Right kidney (tissue), 1 donor: ENCODE measurements at regions not wholly inside any gene's neighbourhood (a gene's known extent, or its start where the extent isn't known, plus 50 kb on each side); places are given as distances from the start of the nearest gene placed in this dataset.
"Not testable (repeated sequence)": the region's sequence is repeated elsewhere in the genome, so short reads cannot be mapped to it uniquely, and the experiment has no call there.

Experiments
- DNase-seq: peaks from one replicate; pipeline ENCODE4 v3.0.0-alpha.2; 2016

- DNase-seq: no peak
Measured at GRCh38 chr15:96037584-96037983, 292.9 kb upstream of the NR2F2 start.

GRCh38 chr15:96038131-96038530, 292.4 kb upstream of the NR2F2 start:
- DNase-seq: no peak

GRCh38 chr15:96038650-96039049, 291.9 kb upstream of the NR2F2 start:
- no peak for DNase-seq

GRCh38 chr15:96041982-96042733, 288.3 kb upstream of the NR2F2 start:
- no peak for DNase-seq

GRCh38 chr15:96042734-96043224, 287.7 kb upstream of the NR2F2 start:
- no peak for DNase-seq

- DNase-seq: no peak
Measured at GRCh38 chr15:96043591-96044171, 286.8 kb upstream of the NR2F2 start.

- DNase-seq: no peak
Measured at GRCh38 chr15:96046620-96047240, 283.8 kb upstream of the NR2F2 start.

GRCh38 chr15:96047255-96047931, 283.1 kb upstream of the NR2F2 start:
- peak; percentile 59 for DNase-seq

GRCh38 chr15:96049323-96049722, 281.2 kb upstream of the NR2F2 start:
- no peak for DNase-seq

- no peak for DNase-seq
Measured at GRCh38 chr15:96049766-96050165, 280.7 kb upstream of the NR2F2 start.

GRCh38 chr15:96051598-96051997, 278.9 kb upstream of the NR2F2 start:
- no peak for DNase-seq

GRCh38 chr15:96052154-96052553, 278.3 kb upstream of the NR2F2 start:
- no peak for DNase-seq

- no peak for DNase-seq
Measured at GRCh38 chr15:96052572-96053030, 277.9 kb upstream of the NR2F2 start.

GRCh38 chr15:96053031-96053780, 277.3 kb upstream of the NR2F2 start:
- DNase-seq: peak; percentile 82

- no peak for DNase-seq
Measured at GRCh38 chr15:96053781-96054428, 276.6 kb upstream of the NR2F2 start.

- DNase-seq: no peak
Measured at GRCh38 chr15:96054621-96055020, 275.9 kb upstream of the NR2F2 start.

GRCh38 chr15:96058103-96058851, 272.2 kb upstream of the NR2F2 start:
- no peak for DNase-seq

- DNase-seq: not testable (repeated sequence)
Measured at GRCh38 chr15:96058852-96059103, 271.7 kb upstream of the NR2F2 start.

- DNase-seq: not testable (repeated sequence)
Measured at GRCh38 chr15:96060591-96060990, 269.9 kb upstream of the NR2F2 start.

GRCh38 chr15:96064351-96064756, 266.1 kb upstream of the NR2F2 start:
- DNase-seq: no peak

- no peak for DNase-seq
Measured at GRCh38 chr15:96066126-96066525, 264.4 kb upstream of the NR2F2 start.
